Neural cell (in vitro differentiated cells): ENCODE measurements at regions not wholly inside any gene's neighbourhood (a gene's known extent, or its start where the extent isn't known, plus 50 kb on each side); places are given as distances from the start of the nearest gene placed in this dataset.

ENCODE experiments used
- H2AFZ ChIP-seq: fragments of 200-600, 300-800 bp; sonication (generic), shearing (Covaris generic); 2 replicates; pipeline ENCODE4 v1.6.0; 2014; ENCODE audit warnings: low read depth, mild to moderate bottlenecking, antibody characterized with exemption, low read length, moderate library complexity
- H3F3A ChIP-seq: fragments of 200-600 bp; shearing (Covaris generic); 2 replicates; pipeline ENCODE4 v1.6.1; 2016; ENCODE audit warnings: mild to moderate bottlenecking, moderate library complexity, mixed read lengths, antibody characterized with exemption, low read length; ENCODE audit not compliant: insufficient read depth, poor library complexity, severe bottlenecking
- H3K27ac ChIP-seq: fragments of 200-600, 300-800 bp; sonication (generic), shearing (Covaris generic); 2 replicates; pipeline ENCODE4 v1.5.1; 2014; ENCODE audit warnings: mild to moderate bottlenecking, low read length, moderate library complexity
- H3K27me3 ChIP-seq: fragments of 300-800, 200-600 bp; sonication (generic), shearing (Covaris generic); 2 replicates; pipeline ENCODE4 v1.6.0; 2014; ENCODE audit warnings: mild to moderate bottlenecking, low read depth, low read length, moderate library complexity; ENCODE audit not compliant: insufficient read depth
- H3K36me3 ChIP-seq: fragments of 300-800, 200-600 bp; sonication (generic), shearing (Covaris generic); 2 replicates; pipeline ENCODE4 v1.5.1; 2014; ENCODE audit warnings: mild to moderate bottlenecking, antibody characterized with exemption, low read length, moderate library complexity; ENCODE audit not compliant: insufficient read depth
- H3K4me2 ChIP-seq: fragments of 300-800, 200-600 bp; sonication (generic), shearing (Covaris generic); 2 replicates; pipeline ENCODE4 v1.6.0; 2014; ENCODE audit warnings: mild to moderate bottlenecking, low read length
- H3K4me3 ChIP-seq: fragments of 300-800, 200-600 bp; sonication (generic), shearing (Covaris generic); 2 replicates; pipeline ENCODE4 v1.5.1; 2014; ENCODE audit warnings: mild to moderate bottlenecking, low read length, moderate library complexity
- H3K79me2 ChIP-seq: fragments of 200-600 bp; shearing (Covaris generic); replicated peaks from 2 replicates; pipeline ENCODE4 v1.6.0; 2014; ENCODE audit warnings: mild to moderate bottlenecking, low read length, moderate library complexity; ENCODE audit not compliant: insufficient read depth
- H3K9ac ChIP-seq: fragments of 300-800, 200-600 bp; sonication (generic), shearing (Covaris generic); 2 replicates; pipeline ENCODE4 v1.6.1; 2016; ENCODE audit warnings: mild to moderate bottlenecking, low read length, mixed read lengths
- H3K9me2 ChIP-seq: fragments of 200-600 bp; shearing (Covaris generic); 2 replicates; pipeline ENCODE4 v1.6.1; 2016; ENCODE audit warnings: mild to moderate bottlenecking, low read length, mixed read lengths; ENCODE audit not compliant: insufficient read depth
- H3K9me3 ChIP-seq: fragments of 200-600, 300-800 bp; sonication (generic), shearing (Covaris generic); 2 replicates; pipeline ENCODE4 v1.6.1; 2016; ENCODE audit warnings: mild to moderate bottlenecking, mixed run types, low read length, moderate library complexity, mixed read lengths
- H4K20me1 ChIP-seq: fragments of 200-600 bp; shearing (Covaris generic); 2 replicates; pipeline ENCODE4 v1.6.1; 2016; ENCODE audit warnings: mild to moderate bottlenecking, mixed run types; ENCODE audit not compliant: insufficient read depth
- EP300 ChIP-seq: fragments of 450-650 bp; conservative IDR thresholded peaks from 2 replicates; pipeline ENCODE4 v1.6.1; 2014; ENCODE audit warnings: antibody characterized with exemption, mild to moderate bottlenecking, moderate library complexity; ENCODE audit not compliant: poor library complexity, severe bottlenecking
- EZH2 ChIP-seq: fragments of 200-600, 300-800 bp; shearing (Covaris generic), sonication (generic); IDR thresholded peaks from 2 replicates; pipeline ENCODE4 v1.6.1; 2014; ENCODE audit warnings: antibody characterized with exemption, low read length, borderline replicate concordance, mild to moderate bottlenecking; ENCODE audit not compliant: insufficient read depth, poor library complexity, severe bottlenecking
- MXI1 ChIP-seq: fragments of 450-650 bp; conservative IDR thresholded peaks from 2 replicates; pipeline ENCODE4 v1.6.1; 2014; ENCODE audit warnings: antibody characterized with exemption, mild to moderate bottlenecking; ENCODE audit not compliant: poor library complexity, severe bottlenecking
- POLR2AphosphoS5 ChIP-seq: IDR thresholded peaks from 2 replicates; pipeline ENCODE4 v1.6.1; 2012
- RAD21 ChIP-seq: fragments of 450-650 bp; conservative IDR thresholded peaks from 2 replicates; pipeline ENCODE4 v1.6.1; 2014; ENCODE audit warnings: antibody characterized with exemption, mild to moderate bottlenecking, moderate library complexity
- SMC3 ChIP-seq: fragments of 450-650 bp; conservative IDR thresholded peaks from 2 replicates; pipeline ENCODE4 v1.6.1; 2014; ENCODE audit warnings: antibody characterized with exemption, mild to moderate bottlenecking, moderate library complexity; ENCODE audit not compliant: poor library complexity
- TAF1 ChIP-seq: IDR thresholded peaks from 2 replicates; pipeline ENCODE4 v1.6.1; 2012; ENCODE audit warnings: low read depth
- TF ChIP-seq, protein P1 (sequence below): fragments of 450-650 bp; IDR thresholded peaks from 2 replicates; pipeline ENCODE4 v1.5.1; 2014; ENCODE audit warnings: antibody characterized with exemption, mild to moderate bottlenecking, moderate library complexity; ENCODE audit not compliant: poor library complexity, severe bottlenecking
- TF ChIP-seq, protein P2 (sequence below): IDR thresholded peaks from 2 replicates; pipeline ENCODE4 v1.6.1; 2012; ENCODE audit warnings: borderline replicate concordance

DNA sequence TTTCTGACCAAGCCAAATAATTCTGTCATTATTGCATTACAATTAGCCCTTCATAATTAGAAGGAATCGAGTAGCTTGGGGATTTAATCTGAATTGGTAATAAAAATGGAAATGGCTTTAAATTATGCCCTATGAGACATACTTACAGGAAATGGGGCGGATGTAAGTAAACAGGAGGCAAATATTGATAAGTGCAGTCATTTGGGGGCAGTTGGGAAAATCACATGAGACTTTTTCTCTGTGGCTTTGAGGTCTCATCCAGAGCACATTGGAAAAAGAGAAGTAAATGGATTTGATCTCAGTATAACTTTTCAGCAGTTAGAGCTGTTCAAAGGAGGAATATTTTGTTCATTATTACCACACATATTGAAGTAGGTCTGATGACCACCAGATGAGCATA lies 307.8 kb upstream of the POM121L12 start:
- Histone ChIP-seq H3K4me2 (no peak overlapping the region), H3K36me3 (no peaks in the 10 kb centered on the region), H3K9ac (no peak overlapping the region), H4K20me1 (no peaks in the 10 kb centered on the region), H3K9me2 (no peaks in the 10 kb centered on the region), H3K27me3 (no peaks in the 10 kb centered on the region), H3K27ac (no peak overlapping the region), H3K4me3 (no peak overlapping the region), H2AFZ (no peak overlapping the region), H3K79me2 (no peaks in the 10 kb centered on the region), H3K9me3 (no peaks in the 10 kb centered on the region), H3F3A (no peaks in the 10 kb centered on the region)
- TF ChIP-seq SMC3 (no peak), POLR2AphosphoS5 (no peak), EP300 (no peak), MXI1 (no peak), EZH2 (no peak), TAF1 (no peak), RAD21 (no peak)
- TF ChIP-seq, protein P1, sequence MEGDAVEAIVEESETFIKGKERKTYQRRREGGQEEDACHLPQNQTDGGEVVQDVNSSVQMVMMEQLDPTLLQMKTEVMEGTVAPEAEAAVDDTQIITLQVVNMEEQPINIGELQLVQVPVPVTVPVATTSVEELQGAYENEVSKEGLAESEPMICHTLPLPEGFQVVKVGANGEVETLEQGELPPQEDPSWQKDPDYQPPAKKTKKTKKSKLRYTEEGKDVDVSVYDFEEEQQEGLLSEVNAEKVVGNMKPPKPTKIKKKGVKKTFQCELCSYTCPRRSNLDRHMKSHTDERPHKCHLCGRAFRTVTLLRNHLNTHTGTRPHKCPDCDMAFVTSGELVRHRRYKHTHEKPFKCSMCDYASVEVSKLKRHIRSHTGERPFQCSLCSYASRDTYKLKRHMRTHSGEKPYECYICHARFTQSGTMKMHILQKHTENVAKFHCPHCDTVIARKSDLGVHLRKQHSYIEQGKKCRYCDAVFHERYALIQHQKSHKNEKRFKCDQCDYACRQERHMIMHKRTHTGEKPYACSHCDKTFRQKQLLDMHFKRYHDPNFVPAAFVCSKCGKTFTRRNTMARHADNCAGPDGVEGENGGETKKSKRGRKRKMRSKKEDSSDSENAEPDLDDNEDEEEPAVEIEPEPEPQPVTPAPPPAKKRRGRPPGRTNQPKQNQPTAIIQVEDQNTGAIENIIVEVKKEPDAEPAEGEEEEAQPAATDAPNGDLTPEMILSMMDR: no peak
- TF ChIP-seq, protein P2, sequence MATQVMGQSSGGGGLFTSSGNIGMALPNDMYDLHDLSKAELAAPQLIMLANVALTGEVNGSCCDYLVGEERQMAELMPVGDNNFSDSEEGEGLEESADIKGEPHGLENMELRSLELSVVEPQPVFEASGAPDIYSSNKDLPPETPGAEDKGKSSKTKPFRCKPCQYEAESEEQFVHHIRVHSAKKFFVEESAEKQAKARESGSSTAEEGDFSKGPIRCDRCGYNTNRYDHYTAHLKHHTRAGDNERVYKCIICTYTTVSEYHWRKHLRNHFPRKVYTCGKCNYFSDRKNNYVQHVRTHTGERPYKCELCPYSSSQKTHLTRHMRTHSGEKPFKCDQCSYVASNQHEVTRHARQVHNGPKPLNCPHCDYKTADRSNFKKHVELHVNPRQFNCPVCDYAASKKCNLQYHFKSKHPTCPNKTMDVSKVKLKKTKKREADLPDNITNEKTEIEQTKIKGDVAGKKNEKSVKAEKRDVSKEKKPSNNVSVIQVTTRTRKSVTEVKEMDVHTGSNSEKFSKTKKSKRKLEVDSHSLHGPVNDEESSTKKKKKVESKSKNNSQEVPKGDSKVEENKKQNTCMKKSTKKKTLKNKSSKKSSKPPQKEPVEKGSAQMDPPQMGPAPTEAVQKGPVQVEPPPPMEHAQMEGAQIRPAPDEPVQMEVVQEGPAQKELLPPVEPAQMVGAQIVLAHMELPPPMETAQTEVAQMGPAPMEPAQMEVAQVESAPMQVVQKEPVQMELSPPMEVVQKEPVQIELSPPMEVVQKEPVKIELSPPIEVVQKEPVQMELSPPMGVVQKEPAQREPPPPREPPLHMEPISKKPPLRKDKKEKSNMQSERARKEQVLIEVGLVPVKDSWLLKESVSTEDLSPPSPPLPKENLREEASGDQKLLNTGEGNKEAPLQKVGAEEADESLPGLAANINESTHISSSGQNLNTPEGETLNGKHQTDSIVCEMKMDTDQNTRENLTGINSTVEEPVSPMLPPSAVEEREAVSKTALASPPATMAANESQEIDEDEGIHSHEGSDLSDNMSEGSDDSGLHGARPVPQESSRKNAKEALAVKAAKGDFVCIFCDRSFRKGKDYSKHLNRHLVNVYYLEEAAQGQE: no peak

GRCh38 chr7:52726986-52727385 lies 308.4 kb upstream of the POM121L12 start:
- H3K9me3 ChIP-seq: no peaks in the 10 kb centered on the region
- H4K20me1 ChIP-seq: no peaks in the 10 kb centered on the region
- H3K27me3 ChIP-seq: no peaks in the 10 kb centered on the region
- no peak overlapping the region for H3K9ac ChIP-seq
- H3K4me3 ChIP-seq: no peak overlapping the region
- H3K9me2 ChIP-seq: no peaks in the 10 kb centered on the region
- no peak overlapping the region for H3K27ac ChIP-seq
- no peak overlapping the region for H2AFZ ChIP-seq
- no peaks in the 10 kb centered on the region for H3F3A ChIP-seq
- TF ChIP-seq, protein P1: no peak
- TF ChIP-seq EP300: no peak
- no peak for TF ChIP-seq SMC3
- no peak for TF ChIP-seq RAD21
- no peak for TF ChIP-seq MXI1
- H3K79me2 ChIP-seq: no peaks in the 10 kb centered on the region
- no peak overlapping the region for H3K4me2 ChIP-seq
- no peaks in the 10 kb centered on the region for H3K36me3 ChIP-seq
